H9 (cell line): ENCODE measurements at regions not wholly inside any gene's neighbourhood (a gene's known extent, or its start where the extent isn't known, plus 50 kb on each side); places are given as distances from the start of the nearest gene placed in this dataset.

Experiments
- DNase-seq: peaks from one replicate; pipeline ENCODE4 v3.0.0-alpha.2; 2017
- H2AFZ ChIP-seq: one replicate; pipeline ENCODE4 v1.6.1; 2013; ENCODE audit warnings: mild to moderate bottlenecking, low read length, control low read depth, moderate library complexity
- H2AK5ac ChIP-seq: 2 replicates; pipeline ENCODE4 v1.6.1; 2013; ENCODE audit warnings: low read length, control low read depth, mixed read lengths; ENCODE audit not compliant: insufficient read length
- H2BK120ac ChIP-seq: one replicate; pipeline ENCODE4 v1.6.1; 2013; ENCODE audit warnings: low read depth, mild to moderate bottlenecking, low read length, control low read depth, inconsistent platforms; ENCODE audit not compliant: poor library complexity, severe bottlenecking
- H2BK12ac ChIP-seq: 2 replicates; pipeline ENCODE4 v1.6.1; 2013; ENCODE audit warnings: low read length, control low read depth, mixed read lengths, low read depth; ENCODE audit not compliant: insufficient read length
- H2BK15ac ChIP-seq: 2 replicates; pipeline ENCODE4 v1.6.1; 2013; ENCODE audit warnings: low read depth, low read length, control low read depth
- H2BK20ac ChIP-seq: one replicate; pipeline ENCODE4 v1.6.1; 2013; ENCODE audit warnings: low read depth, mild to moderate bottlenecking, low read length, control low read depth, inconsistent platforms; ENCODE audit not compliant: poor library complexity, severe bottlenecking
- H2BK5ac ChIP-seq: 2 replicates; pipeline ENCODE4 v1.6.1; 2013; ENCODE audit warnings: low read length, control low read depth, mixed read lengths; ENCODE audit not compliant: insufficient read length
- H3K14ac ChIP-seq: 2 replicates; pipeline ENCODE4 v1.6.1; 2013; ENCODE audit warnings: low read length, control low read depth; ENCODE audit not compliant: insufficient read depth
- H3K18ac ChIP-seq: 2 replicates; pipeline ENCODE4 v1.6.1; 2013; ENCODE audit warnings: low read depth, mild to moderate bottlenecking, mixed read lengths, low read length, control low read depth; ENCODE audit not compliant: insufficient read length
- H3K23ac ChIP-seq: 2 replicates; pipeline ENCODE4 v1.6.1; 2013; ENCODE audit warnings: low read length, control low read depth, mixed read lengths, low read depth; ENCODE audit not compliant: insufficient read length
- H3K23me2 ChIP-seq: 2 replicates; pipeline ENCODE4 v1.6.1; 2013; ENCODE audit warnings: low read depth, mild to moderate bottlenecking, mixed read lengths, low read length, control low read depth; ENCODE audit not compliant: insufficient read length, poor library complexity, severe bottlenecking
- H3K27ac ChIP-seq: 2 replicates; pipeline ENCODE4 v1.5.1; 2013; ENCODE audit warnings: low read length, control low read depth, mixed read lengths, low read depth; ENCODE audit not compliant: insufficient read length
- H3K27me3 ChIP-seq: 2 replicates; pipeline ENCODE4 v1.6.1; 2013; ENCODE audit warnings: low read length, control low read depth, inconsistent platforms; ENCODE audit not compliant: insufficient read depth
- H3K4ac ChIP-seq: 2 replicates; pipeline ENCODE4 v1.6.1; 2013; ENCODE audit warnings: low read depth, mild to moderate bottlenecking, control low read depth, inconsistent platforms, low read length, moderate library complexity
- H3K4me1 ChIP-seq: 2 replicates; pipeline ENCODE4 v1.6.1; 2013; ENCODE audit warnings: low read length, control low read depth, inconsistent platforms; ENCODE audit not compliant: insufficient read depth
- H3K4me2 ChIP-seq: 2 replicates; pipeline ENCODE4 v1.6.1; 2013; ENCODE audit warnings: low read length, control low read depth, mixed read lengths; ENCODE audit not compliant: insufficient read length, insufficient read depth
- H3K56ac ChIP-seq: 2 replicates; pipeline ENCODE4 v1.6.1; 2013; ENCODE audit warnings: low read depth, mild to moderate bottlenecking, mixed read lengths, low read length, control low read depth; ENCODE audit not compliant: insufficient read length
- H3K79me1 ChIP-seq: 2 replicates; pipeline ENCODE4 v1.6.1; 2013; ENCODE audit warnings: low read depth, mild to moderate bottlenecking, moderate library complexity, low read length, control low read depth, inconsistent platforms; ENCODE audit not compliant: insufficient read depth, poor library complexity, severe bottlenecking
- H3K79me2 ChIP-seq: 2 replicates; pipeline ENCODE4 v1.6.1; 2013; ENCODE audit warnings: low read length, control low read depth, inconsistent platforms; ENCODE audit not compliant: insufficient read depth
- H3K9ac ChIP-seq: 2 replicates; pipeline ENCODE4 v1.6.1; 2013; ENCODE audit warnings: low read length, control low read depth, mixed read lengths; ENCODE audit not compliant: insufficient read length; ENCODE audit errors: extremely low read depth
- H3K9me3 ChIP-seq: one replicate; pipeline ENCODE4 v1.6.1; 2013; ENCODE audit warnings: low read depth, low read length, inconsistent platforms; ENCODE audit not compliant: control insufficient read depth
- H3T11ph ChIP-seq: one replicate; pipeline ENCODE4 v1.6.1; 2013; ENCODE audit warnings: mild to moderate bottlenecking, low read length, control low read depth, inconsistent platforms
- H4K20me1 ChIP-seq: one replicate; pipeline ENCODE4 v1.6.1; 2013; ENCODE audit not compliant: control insufficient read depth, insufficient read length, insufficient read depth
- H4K5ac ChIP-seq: 2 replicates; pipeline ENCODE4 v1.6.1; 2013; ENCODE audit warnings: low read depth, mild to moderate bottlenecking, mixed read lengths, low read length, control low read depth; ENCODE audit not compliant: insufficient read length
- H4K8ac ChIP-seq: replicated peaks from 2 replicates; pipeline ENCODE4 v1.6.1; 2013; ENCODE audit warnings: low read length, control low read depth, mixed read lengths, low read depth; ENCODE audit not compliant: insufficient read length
- H4K91ac ChIP-seq: 2 replicates; pipeline ENCODE4 v1.6.1; 2013; ENCODE audit warnings: low read depth, mild to moderate bottlenecking, moderate library complexity, mixed read lengths, low read length, control low read depth; ENCODE audit not compliant: insufficient read length
- H3K27ac Mint-ChIP-seq, 3 experiments: 2 replicates in 2 of 3; 3 replicates in 1 of 3; pipeline ENCODE4 v1.8.0; 2020 to 2021; ENCODE audit warnings: mixed read lengths in 3 of 3, mild to moderate bottlenecking in 1 of 3, moderate library complexity in 1 of 3
- H3K27me3 Mint-ChIP-seq: 2 replicates; pipeline ENCODE4 v1.8.0; 2021; ENCODE audit warnings: low read depth, mild to moderate bottlenecking, moderate library complexity, mixed read lengths
- H3K36me3 Mint-ChIP-seq, 3 experiments: 2 replicates in 2 of 3; 3 replicates in 1 of 3; pipeline ENCODE4 v1.8.0; 2020 to 2021; ENCODE audit warnings: low read depth in 3 of 3, mixed read lengths in 3 of 3; ENCODE audit not compliant: insufficient read depth in 1 of 3
- H3K4me1 Mint-ChIP-seq, 2 experiments: 2 replicates each; pipeline ENCODE4 v1.8.0; 2020; ENCODE audit warnings: mixed read lengths in 2 of 2
- H3K4me3 Mint-ChIP-seq, 2 experiments: 2 replicates in 1 of 2; 3 replicates in 1 of 2; pipeline ENCODE4 v1.8.0; 2020 to 2021; ENCODE audit warnings: mild to moderate bottlenecking in 2 of 2, mixed read lengths in 2 of 2, moderate library complexity in 1 of 2
- H3K9me3 Mint-ChIP-seq, 2 experiments: 2 replicates in 1 of 2; 3 replicates in 1 of 2; pipeline ENCODE4 v1.8.0; 2020; ENCODE audit warnings: mild to moderate bottlenecking in 2 of 2, mixed read lengths in 2 of 2, moderate library complexity in 1 of 2
- CTCF ChIP-seq: fragments of 200-600 bp; sonication (generic); conservative IDR thresholded peaks from 3 replicates; pipeline ENCODE4 v1.8.0; 2021; ENCODE audit warnings: antibody characterized with exemption, mild to moderate bottlenecking
- WGBS: extraction: QIAGEN DNeasy Blood & Tissue Kit; methylation state at CpG from one replicate; pipeline ENCODE4 v1.1.7; 2013; ENCODE audit warnings: missing lambda C conversion rate, low lambda C conversion rate, mixed read lengths; ENCODE audit not compliant: insufficient read length; ENCODE audit errors: extremely low coverage; 5-methylcytosine and 5-hydroxymethylcytosine counted together

GRCh38 chr17:13759518-13760335, 158.0 kb upstream of the HS3ST3A1 start:
- Mint-ChIP-seq H3K4me1 (no peaks in the 10 kb centered on the region), H3K27ac (no peak overlapping the region), H3K9me3 (peaks cover 0 to 4% of the 10 kb centered on the region in 2 experiments; a peak in 1 of 5 replicates), H3K4me3 (no peak overlapping the region), H3K27me3 (no peaks in the 10 kb centered on the region), H3K36me3 (no peaks in the 10 kb centered on the region)
- H4K5ac ChIP-seq = no peak overlapping the region
- H3K18ac ChIP-seq = no peak overlapping the region
- no peak overlapping the region for H2BK15ac ChIP-seq
- no peak overlapping the region for H3T11ph ChIP-seq
- no peak overlapping the region for H2BK120ac ChIP-seq
- H4K91ac ChIP-seq = no peak overlapping the region
- H3K4me1 ChIP-seq = no peaks in the 10 kb centered on the region
- no peaks in the 10 kb centered on the region for H4K20me1 ChIP-seq
- no peaks in the 10 kb centered on the region for H3K27me3 ChIP-seq
- H3K23me2 ChIP-seq = no peaks in the 10 kb centered on the region
- no peak overlapping the region for H2BK5ac ChIP-seq
- no CpG with 5 or more reads among the region's 6 CpGs for WGBS
- H3K79me1 ChIP-seq = no peaks in the 10 kb centered on the region
- H3K4ac ChIP-seq = no peak overlapping the region
- H2BK12ac ChIP-seq = no peak overlapping the region
- no peaks in the 10 kb centered on the region for H3K9me3 ChIP-seq
- H3K56ac ChIP-seq = no peak overlapping the region
- no peak overlapping the region for H3K27ac ChIP-seq
- no peak overlapping the region for H4K8ac ChIP-seq
- H3K9ac ChIP-seq = no peak overlapping the region
- H3K23ac ChIP-seq = no peak overlapping the region
- no peak overlapping the region for H2BK20ac ChIP-seq
- H3K14ac ChIP-seq = no peak overlapping the region
- H2AFZ ChIP-seq = no peak overlapping the region
- DNase-seq = no peak
- TF ChIP-seq CTCF = no peak
- H3K79me2 ChIP-seq = no peaks in the 10 kb centered on the region
- no peak overlapping the region for H2AK5ac ChIP-seq
- no peak overlapping the region for H3K4me2 ChIP-seq
